Stomach (tissue), 4 donors: ENCODE measurements at regions not wholly inside any gene's neighbourhood (a gene's known extent, or its start where the extent isn't known, plus 50 kb on each side); places are given as distances from the start of the nearest gene placed in this dataset.

ENCODE experiments used
- CTCF ChIP-seq, 7 experiments: fragments of 450-650 bp in 4 of 7; fragments of 200-600 bp in 3 of 7; sonication (generic) in 3 of 7; IDR thresholded peaks; one replicate each; pipeline ENCODE4 v1.5.1; 2016 to 2019; ENCODE audit warnings: antibody characterized with exemption in 7 of 7, control low read depth in 2 of 7, mild to moderate bottlenecking in 1 of 7
- EP300 ChIP-seq: sonication (generic); formaldehyde crosslinking; IDR thresholded peaks from one replicate; pipeline ENCODE4 v1.6.1; 2017; ENCODE audit warnings: antibody characterized with exemption
- POLR2A ChIP-seq, 4 donors: fragments of 450-650 bp; IDR thresholded peaks; one replicate each; pipeline ENCODE4 v1.6.1; 2016; ENCODE audit warnings: antibody characterized with exemption in 4 of 4, control low read depth in 2 of 4, mild to moderate bottlenecking in 1 of 4, moderate library complexity in 1 of 4
- POLR2AphosphoS5 ChIP-seq, 3 donors: sonication (generic); formaldehyde crosslinking; IDR thresholded peaks; one replicate each; pipeline ENCODE4 v1.6.1; 2016; ENCODE audit warnings: antibody characterized with exemption in 3 of 3

DNA sequence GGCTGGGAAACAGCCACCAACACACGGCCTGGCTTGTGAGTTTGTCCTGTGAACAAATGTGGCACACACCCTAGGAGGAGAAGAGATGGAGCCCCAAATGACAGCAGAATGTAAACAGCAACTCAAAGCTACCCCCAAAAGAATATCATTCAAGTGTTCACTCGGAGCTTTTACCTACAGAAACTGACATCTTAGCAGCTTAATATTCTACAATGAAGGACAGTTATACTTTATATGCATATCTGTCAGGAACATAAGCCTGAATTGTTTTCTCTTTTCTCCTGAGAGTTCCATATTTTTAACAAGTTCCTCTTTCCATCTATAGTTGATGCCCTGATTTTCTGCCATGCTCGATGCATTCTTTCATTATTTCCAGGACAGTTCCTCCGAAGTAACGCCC is 566.0 kb upstream of the MAP3K7 start:
- TF ChIP-seq CTCF (IDR thresholded peaks at IDR 0.05) (no peak), POLR2A (IDR thresholded peaks at IDR 0.05) (no peak), POLR2AphosphoS5 (IDR thresholded peaks at IDR 0.05) (no peak), EP300 (no peak)
